ENCODE measurements at regions not wholly inside any gene's neighbourhood (a gene's known extent, or its start where the extent isn't known, plus 50 kb on each side); places are given as distances from the start of the nearest gene placed in this dataset.

DNA sequence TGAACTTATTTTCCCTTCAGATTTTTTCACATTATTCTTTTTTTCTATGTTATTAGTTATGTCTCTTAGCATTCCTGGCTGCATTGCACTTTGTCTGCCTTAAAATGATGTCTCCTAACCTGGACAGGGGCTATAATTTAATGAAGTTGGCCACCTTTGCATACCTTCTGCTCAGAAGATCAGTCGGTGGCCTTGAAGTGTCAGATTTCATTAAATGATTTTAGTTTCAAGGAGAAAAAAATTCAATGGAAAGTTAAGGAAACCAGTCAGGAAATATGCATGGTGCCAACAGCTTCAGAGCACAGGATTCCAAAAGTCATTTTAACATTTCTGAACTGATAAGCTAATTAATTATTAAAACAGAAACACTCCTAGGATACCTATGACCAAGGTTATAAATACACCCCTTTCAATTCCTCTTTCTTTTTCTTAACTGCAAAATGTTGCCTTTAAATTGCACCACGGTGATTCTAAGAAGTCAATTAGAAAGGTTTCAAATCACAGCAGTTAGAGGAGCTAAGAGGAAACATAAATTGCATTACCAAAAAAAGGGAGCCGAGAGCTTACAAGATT is 533.4 kb downstream of the KCNJ2 start:
- no peak for TF ChIP-seq POLR2A (IDR thresholded peaks at IDR 0.05)
- TF ChIP-seq, protein P1, sequence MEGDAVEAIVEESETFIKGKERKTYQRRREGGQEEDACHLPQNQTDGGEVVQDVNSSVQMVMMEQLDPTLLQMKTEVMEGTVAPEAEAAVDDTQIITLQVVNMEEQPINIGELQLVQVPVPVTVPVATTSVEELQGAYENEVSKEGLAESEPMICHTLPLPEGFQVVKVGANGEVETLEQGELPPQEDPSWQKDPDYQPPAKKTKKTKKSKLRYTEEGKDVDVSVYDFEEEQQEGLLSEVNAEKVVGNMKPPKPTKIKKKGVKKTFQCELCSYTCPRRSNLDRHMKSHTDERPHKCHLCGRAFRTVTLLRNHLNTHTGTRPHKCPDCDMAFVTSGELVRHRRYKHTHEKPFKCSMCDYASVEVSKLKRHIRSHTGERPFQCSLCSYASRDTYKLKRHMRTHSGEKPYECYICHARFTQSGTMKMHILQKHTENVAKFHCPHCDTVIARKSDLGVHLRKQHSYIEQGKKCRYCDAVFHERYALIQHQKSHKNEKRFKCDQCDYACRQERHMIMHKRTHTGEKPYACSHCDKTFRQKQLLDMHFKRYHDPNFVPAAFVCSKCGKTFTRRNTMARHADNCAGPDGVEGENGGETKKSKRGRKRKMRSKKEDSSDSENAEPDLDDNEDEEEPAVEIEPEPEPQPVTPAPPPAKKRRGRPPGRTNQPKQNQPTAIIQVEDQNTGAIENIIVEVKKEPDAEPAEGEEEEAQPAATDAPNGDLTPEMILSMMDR (IDR thresholded peaks at IDR 0.05): no peak

Data from uterus (tissue), 2 donors.